ENCODE measurements at regions not wholly inside any gene's neighbourhood (a gene's known extent, or its start where the extent isn't known, plus 50 kb on each side); places are given as distances from the start of the nearest gene placed in this dataset.

- Histone ChIP-seq H3K36me3 (ENCODE audit: control insufficient read depth in 2 of 2, insufficient read depth in 2 of 2, low read length in 1 of 2) (no peaks in the 10 kb centered on the region), H3K4me3 (ENCODE audit: low read length in 2 of 2) (no peak overlapping the region), H3K27me3 (ENCODE audit: control insufficient read depth in 2 of 2, insufficient read depth in 1 of 2, low read length in 1 of 2) (no peaks in the 10 kb centered on the region), H3K4me1 (ENCODE audit: control insufficient read depth in 2 of 2, insufficient read depth in 2 of 2, low read length in 2 of 2) (no peaks in the 10 kb centered on the region), H3K9me3 (ENCODE audit: control insufficient read depth in 2 of 2, insufficient read depth in 1 of 2, low read length in 1 of 2) (no peaks in the 10 kb centered on the region), H3K27ac (ENCODE audit: low read depth in 1 of 2, low read length in 1 of 2) (no peak overlapping the region)
- DNase-seq (ENCODE audit: low read depth in 6 of 9, low spot score in 9 of 9), result no peak
- 94% methylated on average over 3 of the region's 3 CpGs for WGBS
These were observed 1982.5 kb upstream of the PIK3C3 start for GRCh38 chr18:39972521-39972920.

- Histone ChIP-seq H3K36me3 (ENCODE audit: control insufficient read depth in 2 of 2, insufficient read depth in 2 of 2, low read length in 1 of 2) (no peaks in the 10 kb centered on the region), H3K4me3 (ENCODE audit: low read length in 2 of 2) (no peak overlapping the region), H3K27ac (ENCODE audit: low read depth in 1 of 2, low read length in 1 of 2) (no peak overlapping the region), H3K4me1 (ENCODE audit: control insufficient read depth in 2 of 2, insufficient read depth in 2 of 2, low read length in 2 of 2) (no peaks in the 10 kb centered on the region), H3K9me3 (ENCODE audit: control insufficient read depth in 2 of 2, insufficient read depth in 1 of 2, low read length in 1 of 2) (no peaks in the 10 kb centered on the region), H3K27me3 (ENCODE audit: control insufficient read depth in 2 of 2, insufficient read depth in 1 of 2, low read length in 1 of 2) (no peaks in the 10 kb centered on the region)
- DNase-seq (ENCODE audit: low read depth in 6 of 9, low spot score in 9 of 9), result no peak
- 70% methylated on average over 2 of the region's 2 CpGs for WGBS
These were observed 1985.1 kb upstream of the PIK3C3 start for GRCh38 chr18:39969803-39970494.

- Histone ChIP-seq H3K27me3 (ENCODE audit: control insufficient read depth in 2 of 2, insufficient read depth in 1 of 2, low read length in 1 of 2) (no peaks in the 10 kb centered on the region), H3K9me3 (ENCODE audit: control insufficient read depth in 2 of 2, insufficient read depth in 1 of 2, low read length in 1 of 2) (no peaks in the 10 kb centered on the region), H3K27ac (ENCODE audit: low read depth in 1 of 2, low read length in 1 of 2) (no peak overlapping the region), H3K4me1 (ENCODE audit: control insufficient read depth in 2 of 2, insufficient read depth in 2 of 2, low read length in 2 of 2) (no peaks in the 10 kb centered on the region), H3K36me3 (ENCODE audit: control insufficient read depth in 2 of 2, insufficient read depth in 2 of 2, low read length in 1 of 2) (no peaks in the 10 kb centered on the region), H3K4me3 (ENCODE audit: low read length in 2 of 2) (no peak overlapping the region)
- 74% methylated on average over 3 of the region's 3 CpGs for WGBS
- no peak for DNase-seq (ENCODE audit: low read depth in 6 of 9, low spot score in 9 of 9)
These were observed 1988.8 kb upstream of the PIK3C3 start for GRCh38 chr18:39966275-39966674.

GRCh38 chr18:39962546-39962945 is 1992.5 kb upstream of the PIK3C3 start:
- no peaks in the 10 kb centered on the region for H3K27me3 ChIP-seq (ENCODE audit: control insufficient read depth in 2 of 2, insufficient read depth in 1 of 2, low read length in 1 of 2)
- no peak for DNase-seq (ENCODE audit: low read depth in 6 of 9, low spot score in 9 of 9)
- WGBS, result 96% methylated on average over 2 of the region's 2 CpGs
- no peaks in the 10 kb centered on the region for H3K4me1 ChIP-seq (ENCODE audit: control insufficient read depth in 2 of 2, insufficient read depth in 2 of 2, low read length in 2 of 2)
- no peak overlapping the region for H3K27ac ChIP-seq (ENCODE audit: low read depth in 1 of 2, low read length in 1 of 2)
- no peaks in the 10 kb centered on the region for H3K9me3 ChIP-seq (ENCODE audit: control insufficient read depth in 2 of 2, insufficient read depth in 1 of 2, low read length in 1 of 2)
- no peak overlapping the region for H3K4me3 ChIP-seq (ENCODE audit: low read length in 2 of 2)
- H3K36me3 ChIP-seq (ENCODE audit: control insufficient read depth in 2 of 2, insufficient read depth in 2 of 2, low read length in 1 of 2), result no peaks in the 10 kb centered on the region

- Histone ChIP-seq H3K27me3 (ENCODE audit: control insufficient read depth in 2 of 2, insufficient read depth in 1 of 2, low read length in 1 of 2) (no peaks in the 10 kb centered on the region), H3K4me3 (ENCODE audit: low read length in 2 of 2) (no peak overlapping the region), H3K27ac (ENCODE audit: low read depth in 1 of 2, low read length in 1 of 2) (no peak overlapping the region), H3K9me3 (ENCODE audit: control insufficient read depth in 2 of 2, insufficient read depth in 1 of 2, low read length in 1 of 2) (no peaks in the 10 kb centered on the region), H3K36me3 (ENCODE audit: control insufficient read depth in 2 of 2, insufficient read depth in 2 of 2, low read length in 1 of 2) (no peaks in the 10 kb centered on the region), H3K4me1 (ENCODE audit: control insufficient read depth in 2 of 2, insufficient read depth in 2 of 2, low read length in 2 of 2) (no peaks in the 10 kb centered on the region)
- 95% methylated on average over 1 of the region's 1 CpG for WGBS
- DNase-seq (ENCODE audit: low read depth in 6 of 9, low spot score in 9 of 9), result no peak
These were observed 1994.5 kb upstream of the PIK3C3 start for GRCh38 chr18:39960550-39960949.

GRCh38 chr18:39959839-39960238 is 1995.2 kb upstream of the PIK3C3 start:
- WGBS, result 50% methylated on average over 2 of the region's 2 CpGs
- DNase-seq (ENCODE audit: low read depth in 6 of 9, low spot score in 9 of 9), result no peak
- no peaks in the 10 kb centered on the region for H3K9me3 ChIP-seq (ENCODE audit: control insufficient read depth in 2 of 2, insufficient read depth in 1 of 2, low read length in 1 of 2)
- H3K27me3 ChIP-seq (ENCODE audit: control insufficient read depth in 2 of 2, insufficient read depth in 1 of 2, low read length in 1 of 2), result no peaks in the 10 kb centered on the region
- no peaks in the 10 kb centered on the region for H3K36me3 ChIP-seq (ENCODE audit: control insufficient read depth in 2 of 2, insufficient read depth in 2 of 2, low read length in 1 of 2)
- no peak overlapping the region for H3K27ac ChIP-seq (ENCODE audit: low read depth in 1 of 2, low read length in 1 of 2)
- no peaks in the 10 kb centered on the region for H3K4me1 ChIP-seq (ENCODE audit: control insufficient read depth in 2 of 2, insufficient read depth in 2 of 2, low read length in 2 of 2)
- H3K4me3 ChIP-seq (ENCODE audit: low read length in 2 of 2), result no peak overlapping the region

GRCh38 chr18:39958876-39959275 is 1996.2 kb upstream of the PIK3C3 start:
- WGBS, result 87% methylated on average over 1 of the region's 1 CpG
- Histone ChIP-seq H3K4me1 (ENCODE audit: control insufficient read depth in 2 of 2, insufficient read depth in 2 of 2, low read length in 2 of 2) (no peaks in the 10 kb centered on the region), H3K27me3 (ENCODE audit: control insufficient read depth in 2 of 2, insufficient read depth in 1 of 2, low read length in 1 of 2) (no peaks in the 10 kb centered on the region), H3K27ac (ENCODE audit: low read depth in 1 of 2, low read length in 1 of 2) (no peak overlapping the region), H3K9me3 (ENCODE audit: control insufficient read depth in 2 of 2, insufficient read depth in 1 of 2, low read length in 1 of 2) (no peaks in the 10 kb centered on the region), H3K4me3 (ENCODE audit: low read length in 2 of 2) (no peak overlapping the region), H3K36me3 (ENCODE audit: control insufficient read depth in 2 of 2, insufficient read depth in 2 of 2, low read length in 1 of 2) (no peaks in the 10 kb centered on the region)
- no peak for DNase-seq (ENCODE audit: low read depth in 6 of 9, low spot score in 9 of 9)

GRCh38 chr18:39952816-39953215 is 2002.2 kb upstream of the PIK3C3 start:
- 89% methylated on average over 2 of the region's 2 CpGs for WGBS
- no peaks in the 10 kb centered on the region for H3K27me3 ChIP-seq (ENCODE audit: control insufficient read depth in 2 of 2, insufficient read depth in 1 of 2, low read length in 1 of 2)
- no peaks in the 10 kb centered on the region for H3K36me3 ChIP-seq (ENCODE audit: control insufficient read depth in 2 of 2, insufficient read depth in 2 of 2, low read length in 1 of 2)
- DNase-seq (ENCODE audit: low read depth in 6 of 9, low spot score in 9 of 9), result no peak
- H3K4me1 ChIP-seq (ENCODE audit: control insufficient read depth in 2 of 2, insufficient read depth in 2 of 2, low read length in 2 of 2), result no peaks in the 10 kb centered on the region
- no peak overlapping the region for H3K4me3 ChIP-seq (ENCODE audit: low read length in 2 of 2)
- no peak overlapping the region for H3K27ac ChIP-seq (ENCODE audit: low read depth in 1 of 2, low read length in 1 of 2)
- no peaks in the 10 kb centered on the region for H3K9me3 ChIP-seq (ENCODE audit: control insufficient read depth in 2 of 2, insufficient read depth in 1 of 2, low read length in 1 of 2)

- H3K36me3 ChIP-seq (ENCODE audit: control insufficient read depth in 2 of 2, insufficient read depth in 2 of 2, low read length in 1 of 2), result no peaks in the 10 kb centered on the region
- no peak overlapping the region for H3K27ac ChIP-seq (ENCODE audit: low read depth in 1 of 2, low read length in 1 of 2)
- no peaks in the 10 kb centered on the region for H3K9me3 ChIP-seq (ENCODE audit: control insufficient read depth in 2 of 2, insufficient read depth in 1 of 2, low read length in 1 of 2)
- 97% methylated on average over 4 of the region's 4 CpGs for WGBS
- no peaks in the 10 kb centered on the region for H3K4me1 ChIP-seq (ENCODE audit: control insufficient read depth in 2 of 2, insufficient read depth in 2 of 2, low read length in 2 of 2)
- no peak for DNase-seq (ENCODE audit: low read depth in 6 of 9, low spot score in 9 of 9)
- no peaks in the 10 kb centered on the region for H3K27me3 ChIP-seq (ENCODE audit: control insufficient read depth in 2 of 2, insufficient read depth in 1 of 2, low read length in 1 of 2)
- no peak overlapping the region for H3K4me3 ChIP-seq (ENCODE audit: low read length in 2 of 2)
These were observed 2003.8 kb upstream of the PIK3C3 start for GRCh38 chr18:39951142-39951720.

Measured in thymus (tissue), 11 donors.